OCI-LY1 (cell line): ENCODE measurements at regions not wholly inside any gene's neighbourhood (a gene's known extent, or its start where the extent isn't known, plus 50 kb on each side); places are given as distances from the start of the nearest gene placed in this dataset.

Experiments used
- EZH2 ChIP-seq: fragments of 200-600 bp; sonication (generic), shearing (Covaris generic); IDR thresholded peaks from 2 replicates; pipeline ENCODE4 v1.8.0; 2017; ENCODE audit warnings: borderline replicate concordance, mixed run types, mild to moderate bottlenecking, antibody characterized with exemption, low read length, moderate library complexity, mixed read lengths
- TF ChIP-seq, protein P1 (sequence below): fragments of 200-600 bp; sonication (generic), shearing (Covaris generic); IDR thresholded peaks from 2 replicates; pipeline ENCODE4 v1.5.1; 2017; ENCODE audit warnings: mild to moderate bottlenecking, antibody characterized with exemption, low read length, moderate library complexity, mixed read lengths

- TF ChIP-seq, protein P1, sequence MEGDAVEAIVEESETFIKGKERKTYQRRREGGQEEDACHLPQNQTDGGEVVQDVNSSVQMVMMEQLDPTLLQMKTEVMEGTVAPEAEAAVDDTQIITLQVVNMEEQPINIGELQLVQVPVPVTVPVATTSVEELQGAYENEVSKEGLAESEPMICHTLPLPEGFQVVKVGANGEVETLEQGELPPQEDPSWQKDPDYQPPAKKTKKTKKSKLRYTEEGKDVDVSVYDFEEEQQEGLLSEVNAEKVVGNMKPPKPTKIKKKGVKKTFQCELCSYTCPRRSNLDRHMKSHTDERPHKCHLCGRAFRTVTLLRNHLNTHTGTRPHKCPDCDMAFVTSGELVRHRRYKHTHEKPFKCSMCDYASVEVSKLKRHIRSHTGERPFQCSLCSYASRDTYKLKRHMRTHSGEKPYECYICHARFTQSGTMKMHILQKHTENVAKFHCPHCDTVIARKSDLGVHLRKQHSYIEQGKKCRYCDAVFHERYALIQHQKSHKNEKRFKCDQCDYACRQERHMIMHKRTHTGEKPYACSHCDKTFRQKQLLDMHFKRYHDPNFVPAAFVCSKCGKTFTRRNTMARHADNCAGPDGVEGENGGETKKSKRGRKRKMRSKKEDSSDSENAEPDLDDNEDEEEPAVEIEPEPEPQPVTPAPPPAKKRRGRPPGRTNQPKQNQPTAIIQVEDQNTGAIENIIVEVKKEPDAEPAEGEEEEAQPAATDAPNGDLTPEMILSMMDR, result no peak
- no peak for TF ChIP-seq EZH2
Observed at GRCh38 chr6:9086331-9086730, 651.0 kb upstream of the SLC35B3 start.
